ENCODE measurements at regions not wholly inside any gene's neighbourhood (a gene's known extent, or its start where the extent isn't known, plus 50 kb on each side); places are given as distances from the start of the nearest gene placed in this dataset.

DNA sequence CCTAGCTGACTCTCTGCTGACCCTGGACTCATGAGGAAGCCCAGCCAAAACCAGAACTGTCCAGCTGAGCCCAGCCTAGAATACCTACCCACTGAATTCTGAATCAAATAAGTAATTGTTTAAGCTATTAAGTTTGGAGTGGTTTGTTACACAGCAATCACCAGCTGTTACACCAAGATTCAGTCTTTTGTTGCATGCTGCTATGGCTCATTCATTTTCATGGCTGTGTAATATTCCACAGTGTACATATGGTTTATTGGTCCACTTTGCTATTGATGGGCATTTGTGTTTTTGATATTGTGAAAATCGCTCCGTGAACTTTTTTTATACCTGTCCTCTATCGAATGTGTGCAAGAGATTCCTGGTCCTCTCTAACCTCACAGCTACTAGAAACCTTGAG is 156.4 kb downstream of the FGF18 start:
- no peak overlapping the region for H3K18ac ChIP-seq (ENCODE audit: low read length)
- H3K23ac ChIP-seq (ENCODE audit: low read length) = no peak overlapping the region
- H2AK5ac ChIP-seq (ENCODE audit: low read length) = no peak overlapping the region
- no peak overlapping the region for H3K14ac ChIP-seq (ENCODE audit: low read length)
- no peak overlapping the region for H4K91ac ChIP-seq (ENCODE audit: low read depth, low read length)
- H2BK12ac ChIP-seq (ENCODE audit: low read length) = no peak overlapping the region
- no peaks in the 10 kb centered on the region for H3K79me1 ChIP-seq (ENCODE audit: low read length)
- H3K4me1 ChIP-seq (ENCODE audit: control insufficient read depth in 1 of 2, insufficient read depth in 2 of 2, low read length in 2 of 2) = no peaks in the 10 kb centered on the region
- H3K9ac ChIP-seq (ENCODE audit: low read length) = no peak overlapping the region
- no peak overlapping the region for H3K4me3 ChIP-seq (ENCODE audit: low read depth, low read length)
- no peak overlapping the region for H3K27ac ChIP-seq (ENCODE audit: low read depth, low read length)
- H4K12ac ChIP-seq (ENCODE audit: low read depth, low read length) = no peak overlapping the region
- H3K79me2 ChIP-seq (ENCODE audit: control insufficient read depth, insufficient read depth, low read length, poor library complexity) = no peaks in the 10 kb centered on the region
- WGBS (ENCODE audit: extremely low coverage, insufficient coverage, insufficient read length) = no CpG with 5 or more reads among the region's 3 CpGs
- no peak overlapping the region for H3K4me2 ChIP-seq (ENCODE audit: low read length)
- no peak overlapping the region for H2BK120ac ChIP-seq (ENCODE audit: insufficient read depth, low read length, poor library complexity)
- no peak overlapping the region for H2BK5ac ChIP-seq (ENCODE audit: low read depth, low read length, poor library complexity)
- no peaks in the 10 kb centered on the region for H3K36me3 ChIP-seq (ENCODE audit: control insufficient read depth in 1 of 2, insufficient read depth in 2 of 2, low read length in 2 of 2)
- no peaks in the 10 kb centered on the region for H3K27me3 ChIP-seq (ENCODE audit: insufficient read depth, low read length)
- no peak overlapping the region for H4K8ac ChIP-seq (ENCODE audit: low read depth, low read length)
- DNase-seq = no peak
- no peak overlapping the region for H2AFZ ChIP-seq (ENCODE audit: insufficient read depth, low read length, poor library complexity)
- H3K4ac ChIP-seq (ENCODE audit: low read depth, low read length) = no peak overlapping the region
- H3K9me3 ChIP-seq (ENCODE audit: insufficient read depth, low read depth, low read length) = no peaks in the 10 kb centered on the region

DNA sequence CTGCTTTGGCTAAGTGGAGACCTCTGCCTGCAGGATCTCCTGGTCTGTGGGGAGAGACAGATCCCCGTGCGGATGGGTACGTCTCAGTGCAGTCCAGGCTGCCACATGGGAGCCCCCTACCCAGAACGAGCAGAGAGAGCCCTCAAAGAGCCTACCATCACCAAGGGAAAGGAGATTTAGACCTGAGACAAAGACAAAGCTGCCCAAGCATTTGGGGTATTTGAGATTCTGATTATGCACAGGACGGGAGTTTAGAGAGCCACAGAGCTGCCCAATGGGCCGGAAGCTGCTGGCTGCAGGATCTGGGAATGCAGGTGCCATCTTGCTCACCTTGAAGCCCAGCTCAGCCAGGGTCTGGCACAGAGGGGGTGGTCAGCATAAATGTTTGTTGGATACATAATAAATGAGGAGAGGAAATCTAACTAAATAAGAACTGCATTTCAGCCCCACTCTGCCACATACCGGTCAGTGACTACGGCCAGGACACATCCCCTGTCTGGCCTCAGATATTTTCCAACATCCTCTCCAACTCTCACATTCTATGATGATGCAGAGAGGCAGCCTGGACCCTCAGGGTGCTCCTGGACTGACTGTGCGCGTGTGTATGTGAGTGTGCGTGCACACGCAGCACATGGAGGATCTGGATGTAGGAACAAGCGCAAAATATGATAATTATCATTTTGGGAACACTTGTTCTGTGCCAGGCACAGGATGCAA is 157.8 kb downstream of the FGF18 start:
- no peak overlapping the region for H4K8ac ChIP-seq (ENCODE audit: low read depth, low read length)
- H3K27me3 ChIP-seq (ENCODE audit: insufficient read depth, low read length) = no peaks in the 10 kb centered on the region
- H3K27ac ChIP-seq (ENCODE audit: low read depth, low read length) = no peak overlapping the region
- no peaks in the 10 kb centered on the region for H3K9me3 ChIP-seq (ENCODE audit: insufficient read depth, low read depth, low read length)
- H3K4me3 ChIP-seq (ENCODE audit: low read depth, low read length) = no peak overlapping the region
- no peak overlapping the region for H2BK12ac ChIP-seq (ENCODE audit: low read length)
- no peak for DNase-seq
- no peak overlapping the region for H3K18ac ChIP-seq (ENCODE audit: low read length)
- H2AK5ac ChIP-seq (ENCODE audit: low read length) = no peak overlapping the region
- no peak overlapping the region for H3K14ac ChIP-seq (ENCODE audit: low read length)
- H3K4me2 ChIP-seq (ENCODE audit: low read length) = no peak overlapping the region
- no peak overlapping the region for H4K12ac ChIP-seq (ENCODE audit: low read depth, low read length)
- no peaks in the 10 kb centered on the region for H3K4me1 ChIP-seq (ENCODE audit: control insufficient read depth in 1 of 2, insufficient read depth in 2 of 2, low read length in 2 of 2)
- no peak overlapping the region for H3K4ac ChIP-seq (ENCODE audit: low read depth, low read length)
- H3K23ac ChIP-seq (ENCODE audit: low read length) = no peak overlapping the region
- no peaks in the 10 kb centered on the region for H3K79me1 ChIP-seq (ENCODE audit: low read length)
- no peak overlapping the region for H3K9ac ChIP-seq (ENCODE audit: low read length)
- H2AFZ ChIP-seq (ENCODE audit: insufficient read depth, low read length, poor library complexity) = no peak overlapping the region
- H2BK120ac ChIP-seq (ENCODE audit: insufficient read depth, low read length, poor library complexity) = no peak overlapping the region
- H3K79me2 ChIP-seq (ENCODE audit: control insufficient read depth, insufficient read depth, low read length, poor library complexity) = no peaks in the 10 kb centered on the region
- WGBS (ENCODE audit: extremely low coverage, insufficient coverage, insufficient read length) = no CpG with 5 or more reads among the region's 13 CpGs
- H3K36me3 ChIP-seq (ENCODE audit: control insufficient read depth in 1 of 2, insufficient read depth in 2 of 2, low read length in 2 of 2) = no peaks in the 10 kb centered on the region
- H4K91ac ChIP-seq (ENCODE audit: low read depth, low read length) = no peak overlapping the region
- no peak overlapping the region for H2BK5ac ChIP-seq (ENCODE audit: low read depth, low read length, poor library complexity)

GRCh38 chr5:171578049-171578828 is 158.8 kb downstream of the FGF18 start:
- no peak overlapping the region for H3K14ac ChIP-seq (ENCODE audit: low read length)
- DNase-seq = no peak
- H3K79me2 ChIP-seq (ENCODE audit: control insufficient read depth, insufficient read depth, low read length, poor library complexity) = no peaks in the 10 kb centered on the region
- no peak overlapping the region for H2BK12ac ChIP-seq (ENCODE audit: low read length)
- no peaks in the 10 kb centered on the region for H3K4me1 ChIP-seq (ENCODE audit: control insufficient read depth in 1 of 2, insufficient read depth in 2 of 2, low read length in 2 of 2)
- no peak overlapping the region for H4K8ac ChIP-seq (ENCODE audit: low read depth, low read length)
- no peaks in the 10 kb centered on the region for H3K36me3 ChIP-seq (ENCODE audit: control insufficient read depth in 1 of 2, insufficient read depth in 2 of 2, low read length in 2 of 2)
- no peak overlapping the region for H3K23ac ChIP-seq (ENCODE audit: low read length)
- no peak overlapping the region for H3K4me3 ChIP-seq (ENCODE audit: low read depth, low read length)
- no peaks in the 10 kb centered on the region for H3K9me3 ChIP-seq (ENCODE audit: insufficient read depth, low read depth, low read length)
- H4K91ac ChIP-seq (ENCODE audit: low read depth, low read length) = no peak overlapping the region
- H3K27me3 ChIP-seq (ENCODE audit: insufficient read depth, low read length) = no peaks in the 10 kb centered on the region
- H2AK5ac ChIP-seq (ENCODE audit: low read length) = no peak overlapping the region
- no peak overlapping the region for H3K27ac ChIP-seq (ENCODE audit: low read depth, low read length)
- no peak overlapping the region for H2BK120ac ChIP-seq (ENCODE audit: insufficient read depth, low read length, poor library complexity)
- H3K18ac ChIP-seq (ENCODE audit: low read length) = no peak overlapping the region
- H3K79me1 ChIP-seq (ENCODE audit: low read length) = no peaks in the 10 kb centered on the region
- no CpG with 5 or more reads among the region's 11 CpGs for WGBS (ENCODE audit: extremely low coverage, insufficient coverage, insufficient read length)
- H3K4me2 ChIP-seq (ENCODE audit: low read length) = no peak overlapping the region
- H3K9ac ChIP-seq (ENCODE audit: low read length) = no peak overlapping the region
- no peak overlapping the region for H4K12ac ChIP-seq (ENCODE audit: low read depth, low read length)
- no peak overlapping the region for H3K4ac ChIP-seq (ENCODE audit: low read depth, low read length)
- H2AFZ ChIP-seq (ENCODE audit: insufficient read depth, low read length, poor library complexity) = no peak overlapping the region
- H2BK5ac ChIP-seq (ENCODE audit: low read depth, low read length, poor library complexity) = no peak overlapping the region

GRCh38 chr5:171578829-171579491 is 159.5 kb downstream of the FGF18 start:
- DNase-seq = no peak
- Histone ChIP-seq H3K9ac (ENCODE audit: low read length) (no peak overlapping the region), H4K8ac (ENCODE audit: low read depth, low read length) (no peak overlapping the region), H3K4ac (ENCODE audit: low read depth, low read length) (no peak overlapping the region), H3K14ac (ENCODE audit: low read length) (no peak overlapping the region), H3K9me3 (ENCODE audit: insufficient read depth, low read depth, low read length) (no peaks in the 10 kb centered on the region), H3K23ac (ENCODE audit: low read length) (no peak overlapping the region), H3K4me2 (ENCODE audit: low read length) (no peak overlapping the region), H3K4me3 (ENCODE audit: low read depth, low read length) (no peak overlapping the region), H3K27me3 (ENCODE audit: insufficient read depth, low read length) (no peaks in the 10 kb centered on the region), H3K36me3 (ENCODE audit: control insufficient read depth in 1 of 2, insufficient read depth in 2 of 2, low read length in 2 of 2) (no peaks in the 10 kb centered on the region), H3K79me2 (ENCODE audit: control insufficient read depth, insufficient read depth, low read length, poor library complexity) (no peaks in the 10 kb centered on the region), H3K18ac (ENCODE audit: low read length) (no peak overlapping the region), H2AK5ac (ENCODE audit: low read length) (no peak overlapping the region), H4K12ac (ENCODE audit: low read depth, low read length) (no peak overlapping the region), H2BK5ac (ENCODE audit: low read depth, low read length, poor library complexity) (no peak overlapping the region), H4K91ac (ENCODE audit: low read depth, low read length) (no peak overlapping the region), H2BK12ac (ENCODE audit: low read length) (no peak overlapping the region), H3K79me1 (ENCODE audit: low read length) (no peaks in the 10 kb centered on the region), H2AFZ (ENCODE audit: insufficient read depth, low read length, poor library complexity) (no peak overlapping the region), H3K4me1 (ENCODE audit: control insufficient read depth in 1 of 2, insufficient read depth in 2 of 2, low read length in 2 of 2) (no peaks in the 10 kb centered on the region), H3K27ac (ENCODE audit: low read depth, low read length) (no peak overlapping the region), H2BK120ac (ENCODE audit: insufficient read depth, low read length, poor library complexity) (no peak overlapping the region)
- no CpG with 5 or more reads among the region's 14 CpGs for WGBS (ENCODE audit: extremely low coverage, insufficient coverage, insufficient read length)
